Pulmonary artery endothelial cell (primary cell): ENCODE measurements at regions not wholly inside any gene's neighbourhood (a gene's known extent, or its start where the extent isn't known, plus 50 kb on each side); places are given as distances from the start of the nearest gene placed in this dataset.
"Not testable (repeated sequence)": the region's sequence is repeated elsewhere in the genome, so short reads cannot be mapped to it uniquely, and the experiment has no call there.

Experiments
- DNase-seq: peaks from one replicate; pipeline ENCODE4 v3.0.0-alpha.2; 2011; ENCODE audit warnings: low read depth, low spot score

DNA sequence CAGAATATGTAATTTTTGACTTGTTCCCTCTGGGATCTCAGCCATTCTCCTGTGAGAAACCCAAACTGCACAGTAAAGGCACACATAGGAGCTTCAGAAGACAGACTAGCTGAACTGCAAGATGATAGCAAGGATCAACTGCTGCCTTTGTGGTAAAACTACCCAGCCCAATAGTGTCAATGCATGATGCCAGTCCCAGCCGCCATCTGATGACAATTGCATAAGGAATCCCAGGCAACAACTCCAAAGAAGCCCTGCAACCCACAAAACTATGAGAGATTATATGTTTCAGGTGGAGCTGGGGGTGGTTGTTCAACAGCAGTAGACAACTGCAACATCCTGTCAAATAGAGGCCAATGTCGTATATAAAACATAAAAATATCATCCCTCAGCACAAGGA, 192.4 kb upstream of the ARPP21 start:
- no peak for DNase-seq

DNA sequence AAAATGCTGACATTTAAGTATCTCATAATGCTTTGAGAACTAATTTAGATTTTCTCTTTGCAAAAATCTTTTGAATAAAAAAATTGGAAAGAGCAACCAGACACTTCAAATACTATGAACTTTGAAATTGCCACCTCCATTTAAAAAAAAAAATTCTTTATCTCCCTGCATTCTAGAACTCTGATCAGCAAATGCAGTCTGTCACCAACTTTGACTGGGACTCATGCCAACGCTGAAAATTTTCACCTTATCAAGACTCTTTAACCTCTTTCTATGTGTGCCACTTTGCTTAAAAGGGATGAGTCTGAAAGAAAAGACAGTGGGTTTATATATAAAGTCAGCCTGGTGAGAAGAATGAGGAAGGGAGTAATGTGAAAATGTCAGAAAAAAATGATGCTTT, 191.2 kb upstream of the ARPP21 start:
- DNase-seq: no peak

- no peak for DNase-seq
Measured at GRCh38 chr3:35448681-35449080, 190.6 kb upstream of the ARPP21 start.

GRCh38 chr3:35454819-35455218, 184.5 kb upstream of the ARPP21 start:
- not testable (repeated sequence) for DNase-seq

- no peak for DNase-seq
Measured at GRCh38 chr3:35473956-35474355, 165.4 kb upstream of the ARPP21 start.

- DNase-seq: not testable (repeated sequence)
Measured at GRCh38 chr3:35482566-35482965, 156.8 kb upstream of the ARPP21 start.

GRCh38 chr3:35483131-35483530, 156.2 kb upstream of the ARPP21 start:
- no peak for DNase-seq

DNA sequence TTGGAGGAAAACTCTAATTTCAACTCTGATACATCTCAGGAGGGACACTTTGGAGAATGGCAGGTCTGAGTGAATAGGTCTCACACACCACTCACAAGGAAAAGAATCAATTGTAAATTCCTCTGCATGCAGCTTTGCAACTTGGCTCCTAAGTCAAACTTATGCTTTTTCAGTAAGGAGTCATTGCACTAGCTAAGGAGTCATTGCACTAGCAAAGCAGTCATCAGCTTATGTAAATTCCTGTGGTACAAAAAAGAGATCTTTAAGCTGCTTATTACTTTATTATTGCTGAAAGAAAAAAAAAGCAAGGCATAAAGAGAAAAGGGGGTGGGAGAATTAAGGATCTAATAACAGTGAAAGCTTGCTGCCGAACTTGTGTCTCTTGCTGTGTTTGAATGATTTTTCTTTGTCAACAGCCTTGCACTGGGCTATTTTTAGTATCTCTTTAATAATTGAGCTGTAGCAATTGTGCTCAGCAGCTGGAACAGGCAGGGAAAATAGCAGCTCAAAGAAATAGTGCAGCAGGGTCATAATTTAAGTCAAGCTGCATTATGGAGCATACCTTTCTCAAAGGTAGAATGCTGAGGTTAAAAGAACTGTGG, 154.3 kb upstream of the ARPP21 start:
- no peak for DNase-seq

- DNase-seq: no peak
Measured at GRCh38 chr3:35486295-35486694, 153.0 kb upstream of the ARPP21 start.

DNA sequence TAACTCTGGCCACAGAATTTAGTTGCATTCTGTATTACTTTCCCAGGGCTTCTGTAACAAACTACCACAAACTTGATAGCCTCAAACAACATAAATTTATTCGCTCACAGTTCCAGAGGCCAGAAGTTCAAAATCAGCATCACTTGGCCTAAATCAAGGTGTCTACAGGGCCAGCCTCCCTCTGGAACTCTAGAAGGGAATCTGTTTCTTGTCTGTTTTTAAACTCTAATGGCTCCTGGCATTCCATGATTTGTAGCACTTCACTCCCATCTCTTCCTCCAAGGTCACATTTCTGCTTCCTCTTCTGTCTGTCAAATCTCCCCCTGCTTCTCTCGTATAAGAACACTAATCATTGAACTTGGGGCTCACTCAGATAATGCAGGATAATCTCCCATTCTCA, 151.9 kb upstream of the ARPP21 start:
- no peak for DNase-seq

DNA sequence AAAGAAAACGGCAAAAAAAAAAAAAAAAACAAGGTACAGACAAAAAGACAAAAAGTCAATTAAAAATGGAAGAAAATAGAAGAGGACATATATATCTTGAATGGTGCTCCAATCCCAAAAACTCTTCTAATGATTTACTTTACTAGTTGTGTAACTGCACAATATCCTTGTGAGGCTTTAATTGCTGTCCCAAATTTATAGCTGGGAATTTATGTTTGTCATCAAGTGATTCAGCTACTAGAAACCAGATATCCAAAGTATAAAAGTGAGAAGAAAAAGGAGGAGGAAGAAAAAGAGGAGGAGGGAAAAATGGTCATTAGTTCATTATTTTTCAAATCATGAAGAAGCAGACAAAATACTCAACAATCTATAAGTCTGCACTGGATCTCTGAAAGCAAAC, 150.8 kb upstream of the ARPP21 start:
- DNase-seq: no peak

DNA sequence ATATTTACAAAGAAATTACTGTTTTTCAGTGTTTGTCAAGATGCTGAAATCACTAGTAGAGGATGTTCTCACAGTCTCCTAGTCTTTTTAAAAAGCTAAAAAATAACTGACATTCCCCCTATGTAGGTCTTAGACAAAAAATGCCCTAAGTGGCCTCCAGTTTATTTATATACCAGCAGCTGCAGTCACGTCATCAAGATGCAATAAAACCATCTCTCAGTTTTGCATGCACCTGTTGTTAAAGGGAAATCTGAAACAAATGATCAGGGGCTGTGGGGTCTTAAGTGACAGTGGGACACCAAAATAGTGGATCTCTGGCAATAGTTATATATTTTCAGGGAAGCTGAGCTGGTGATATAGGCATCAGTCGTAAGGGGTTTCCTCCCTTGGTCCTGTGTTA, 146.5 kb upstream of the ARPP21 start:
- DNase-seq: no peak

DNA sequence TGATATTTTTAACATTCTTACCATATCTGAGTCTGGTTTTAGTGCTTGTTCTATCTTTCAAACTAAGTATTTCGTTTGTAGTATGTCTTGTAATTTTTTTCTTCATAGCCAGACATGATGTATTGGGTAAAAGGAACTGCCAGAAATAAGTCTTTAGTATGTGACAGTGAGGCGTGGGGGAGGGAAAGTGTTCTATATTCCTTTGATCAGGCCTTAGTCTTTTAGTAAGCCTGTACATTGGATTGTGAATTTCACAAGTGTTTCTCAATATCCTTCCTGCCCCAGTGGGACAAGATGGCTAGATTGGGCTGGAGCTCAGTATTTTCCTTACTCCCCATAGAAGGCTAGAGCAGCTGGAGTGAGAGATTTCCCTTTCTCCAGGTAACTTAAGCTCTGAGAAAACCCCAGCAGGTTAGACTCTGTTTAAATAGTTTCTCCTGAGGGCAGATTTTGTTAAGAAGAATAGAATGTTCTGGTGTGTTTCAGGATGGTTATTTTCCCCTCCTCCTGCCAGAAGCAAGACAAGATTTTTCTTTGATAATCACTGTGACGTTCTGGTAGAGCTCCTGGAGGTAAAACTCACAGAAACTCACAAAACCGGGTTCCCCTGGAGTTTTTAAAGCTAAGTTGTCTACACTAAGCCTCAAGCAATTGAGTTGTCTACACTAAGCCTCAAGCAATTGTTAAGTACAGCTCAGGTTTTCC, 140.7 kb upstream of the ARPP21 start:
- DNase-seq: no peak

DNA sequence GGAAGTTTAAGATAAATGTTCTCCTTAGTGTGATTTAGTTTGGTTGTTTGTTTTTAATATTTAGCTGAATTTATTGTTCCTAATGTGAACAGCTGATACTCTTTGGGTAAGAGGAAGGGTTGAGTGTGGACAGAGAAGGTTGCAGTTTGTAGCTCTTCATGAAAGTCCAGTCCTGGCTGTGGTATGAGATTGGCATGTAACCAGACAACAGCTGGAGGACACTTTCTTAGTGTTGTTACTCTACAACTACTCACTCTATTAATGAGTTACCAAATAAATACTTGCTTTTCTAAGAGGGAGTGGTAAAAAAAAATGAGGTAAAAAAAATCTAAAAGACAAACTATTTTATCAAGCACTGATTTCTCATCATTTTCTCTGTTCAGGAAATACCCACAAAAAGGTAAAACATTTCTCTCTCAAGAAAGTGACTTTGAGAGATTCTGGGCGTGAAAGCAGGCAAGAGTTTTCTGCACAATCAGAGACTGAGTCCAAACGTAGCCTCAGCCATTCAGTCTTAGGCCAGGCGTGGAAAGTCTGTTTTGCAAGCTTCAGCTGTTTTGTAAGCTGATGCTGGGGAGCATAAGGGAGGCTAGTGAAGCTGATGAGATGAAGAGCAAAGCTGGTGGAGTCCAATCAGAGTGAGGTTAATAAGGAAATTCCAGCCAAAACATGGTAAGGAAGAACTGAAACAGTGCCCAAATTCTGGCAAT, 138.5 kb upstream of the ARPP21 start:
- DNase-seq: no peak

GRCh38 chr3:35502699-35503098, 136.6 kb upstream of the ARPP21 start:
- DNase-seq: no peak

DNA sequence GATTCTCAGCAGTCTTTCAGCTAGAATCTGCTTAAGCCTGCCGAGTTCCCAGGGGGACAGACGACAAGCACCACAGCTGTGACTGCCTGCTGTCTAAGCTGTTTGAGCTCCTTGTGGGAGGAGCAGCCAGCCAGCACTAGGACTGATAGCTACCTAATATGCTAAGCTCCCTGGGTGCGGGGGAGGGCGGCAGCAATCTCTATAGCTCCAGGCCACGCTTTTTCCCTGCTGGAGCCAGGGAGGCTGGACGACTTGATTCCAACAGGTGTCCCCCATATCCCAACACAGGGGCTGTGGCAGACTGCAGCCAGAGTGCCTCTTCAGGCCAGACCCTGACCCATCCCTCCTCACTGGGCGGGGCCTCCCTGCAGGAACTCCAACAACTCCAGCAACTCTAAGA, 134.1 kb upstream of the ARPP21 start:
- DNase-seq: no peak

- no peak for DNase-seq
Measured at GRCh38 chr3:35505772-35506171, 133.6 kb upstream of the ARPP21 start.

DNA sequence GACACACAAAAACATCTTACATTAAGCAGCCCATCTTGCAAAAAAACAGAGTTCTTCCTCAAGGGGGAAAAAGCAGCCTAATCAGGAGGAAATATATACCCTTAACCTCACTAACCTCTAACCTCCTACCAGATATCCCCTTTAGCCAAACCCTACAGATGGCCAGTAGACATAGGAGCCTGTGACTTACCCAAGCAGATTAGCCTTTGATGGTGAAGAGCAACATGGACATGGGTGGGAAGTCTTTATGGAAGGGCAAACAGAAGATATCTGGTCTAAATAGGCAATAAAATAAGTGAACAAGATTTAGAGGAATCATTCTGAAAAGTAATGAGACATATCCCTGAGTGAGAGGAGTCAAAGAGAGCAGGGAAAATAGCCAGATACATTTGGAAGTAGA, 119.4 kb upstream of the ARPP21 start:
- no peak for DNase-seq

DNA sequence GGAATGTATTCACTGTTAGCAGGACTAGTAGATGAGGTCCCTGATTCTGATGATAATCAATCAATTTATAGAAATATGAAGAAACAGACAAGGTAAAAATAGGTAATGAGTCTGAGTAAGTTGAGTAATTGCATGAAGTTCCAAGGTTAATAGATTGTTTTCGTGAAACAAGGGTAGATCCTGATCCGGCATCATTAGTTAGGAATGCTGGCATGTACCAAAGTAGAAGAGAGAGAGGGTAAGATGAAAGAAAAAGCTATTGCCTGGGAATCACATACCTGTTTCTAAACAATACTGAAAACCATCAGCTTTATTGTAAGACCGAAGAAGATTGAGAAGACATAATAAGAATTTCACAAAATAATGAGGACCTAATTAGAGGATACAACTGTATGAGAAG, 118.1 kb upstream of the ARPP21 start:
- DNase-seq: no peak

DNA sequence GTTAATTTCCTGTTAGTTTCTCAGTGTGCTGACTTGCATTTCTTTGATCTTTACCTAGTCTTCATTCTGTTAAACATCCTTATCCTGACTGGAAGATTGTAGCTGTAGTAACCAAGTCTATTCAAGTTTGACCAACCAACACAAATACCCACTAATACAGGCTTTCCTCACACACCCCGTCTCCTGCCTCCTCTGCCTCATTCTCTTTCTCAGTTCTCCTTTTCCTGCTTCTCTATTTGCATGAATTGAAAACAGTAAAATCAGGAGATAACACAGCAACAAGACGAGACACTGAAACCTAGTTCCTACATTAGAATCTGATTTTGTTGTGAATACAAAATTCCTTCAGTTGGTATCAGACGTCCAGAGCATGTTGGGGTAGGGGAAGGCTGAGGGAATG, 116.9 kb upstream of the ARPP21 start:
- DNase-seq: no peak

DNA sequence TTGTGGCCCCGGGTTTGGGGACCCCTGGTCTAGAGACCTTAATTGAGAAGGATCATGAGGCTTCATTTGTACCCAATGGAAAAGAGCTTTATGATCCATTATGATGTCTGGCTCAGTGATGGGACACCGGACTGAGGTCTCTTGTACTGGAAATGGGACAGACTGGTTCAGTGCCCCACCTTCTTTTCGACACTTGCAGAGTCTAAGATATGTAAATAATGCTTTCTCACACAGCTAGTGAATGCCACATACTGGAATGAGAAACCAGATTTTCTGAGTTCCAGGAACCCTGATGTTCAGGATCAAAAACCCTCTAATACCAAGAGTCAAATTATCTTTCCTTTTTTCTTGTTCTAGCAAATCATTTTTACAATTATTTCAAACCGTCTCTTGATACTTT, 116.3 kb upstream of the ARPP21 start:
- no peak for DNase-seq

- DNase-seq: peak; percentile 24
Measured at GRCh38 chr3:35523838-35524237, 115.5 kb upstream of the ARPP21 start.

DNA sequence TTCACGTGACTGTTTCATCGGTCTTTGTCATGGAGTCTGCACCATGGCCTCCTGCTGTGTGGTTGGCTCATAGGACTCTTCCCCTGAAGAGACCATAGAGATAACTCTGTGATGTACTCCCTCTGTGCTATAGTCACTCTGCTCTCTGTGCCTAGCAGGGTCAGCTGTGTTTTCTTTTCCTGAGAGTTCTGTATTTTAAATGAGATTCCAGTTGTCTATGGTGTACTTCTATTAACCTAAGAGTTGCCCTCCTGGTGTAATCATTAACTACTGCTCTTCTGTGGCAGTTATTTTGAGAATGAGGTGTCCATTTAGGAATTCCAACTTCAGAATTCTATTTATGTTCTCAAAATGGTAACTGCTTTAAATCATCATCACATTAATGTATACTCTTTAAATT, 114.5 kb upstream of the ARPP21 start:
- DNase-seq: no peak
